SK-N-SH (cell line): ENCODE measurements at regions not wholly inside any gene's neighbourhood (a gene's known extent, or its start where the extent isn't known, plus 50 kb on each side); places are given as distances from the start of the nearest gene placed in this dataset.

Experiments
- CTCF ChIA-PET: fragments of 300-600, 350-600 bp; formaldehyde crosslinking; extraction: SDS; loops from one replicate; lab custom pipeline; 2021; lab: Yijun Ruan, JAX
- POLR2A ChIA-PET: fragments of 350-600 bp; sonication (Branson Sonifier 250); formaldehyde crosslinking; extraction: SDS; loops from one replicate; lab custom pipeline; 2020; ENCODE audit warnings: antibody characterized with exemption, inconsistent platforms; lab: Yijun Ruan, JAX
- DNase-seq: peaks from one replicate; pipeline ENCODE4 v3.0.0; 2012
- H2AFZ ChIP-seq: fragments of 200-600 bp; sonication (generic); 2 replicates; pipeline ENCODE4 v1.8.1; 2016; ENCODE audit warnings: antibody characterized with exemption, mild to moderate bottlenecking, low read depth
- H3F3A ChIP-seq: fragments of 200-600 bp; sonication (generic); replicated peaks from 2 replicates; pipeline ENCODE3; 2016; ENCODE audit warnings: antibody characterized with exemption, mild to moderate bottlenecking; ENCODE audit not compliant: insufficient read depth
- H3K27ac ChIP-seq, 2 experiments: fragments of 200-500 bp in 1 of 2; fragments of 200-600 bp in 1 of 2; sonication (Bioruptor generic) in 1 of 2; sonication (generic), shearing (Covaris generic) in 1 of 2; 2 replicates each; pipeline versions ENCODE4 v1.5.1 to v1.6.1; 2014 to 2016; ENCODE audit warnings: low read depth in 2 of 2, inconsistent platforms in 1 of 2, low read length in 1 of 2, mild to moderate bottlenecking in 1 of 2, mixed read lengths in 1 of 2
- H3K27me3 ChIP-seq: fragments of 200-600 bp; sonication (generic), shearing (Covaris generic); 2 replicates; pipeline ENCODE4 v1.6.1; 2016; ENCODE audit warnings: mixed run types; ENCODE audit not compliant: insufficient read depth
- H3K36me3 ChIP-seq, 2 experiments: fragments of 200-500 bp in 1 of 2; fragments of 200-600 bp in 1 of 2; sonication (Bioruptor generic) in 1 of 2; sonication (generic) in 1 of 2; replicated peaks in 1 of 2; 2 replicates each; pipeline versions ENCODE3 to v1.5.1; 2014 to 2016; ENCODE audit warnings: low read length in 1 of 2, mild to moderate bottlenecking in 1 of 2; ENCODE audit not compliant: insufficient read depth in 2 of 2, control insufficient read depth in 1 of 2
- H3K4me1 ChIP-seq, 2 experiments: fragments of 200-500 bp in 1 of 2; fragments of 200-600 bp in 1 of 2; sonication (Bioruptor generic) in 1 of 2; sonication (generic), shearing (Covaris generic) in 1 of 2; 2 replicates each; pipeline versions ENCODE4 v1.5.1 to v1.6.1; 2014 to 2016; ENCODE audit warnings: low read depth in 1 of 2, low read length in 1 of 2, mixed run types in 1 of 2; ENCODE audit not compliant: insufficient read depth in 2 of 2, control insufficient read depth in 1 of 2
- H3K4me2 ChIP-seq: fragments of 200-600 bp; sonication (generic), shearing (Covaris generic); 2 replicates; pipeline ENCODE4 v1.6.1; 2017; ENCODE audit warnings: mixed run types
- H3K4me3 ChIP-seq, 2 experiments: fragments of 200-500 bp in 1 of 2; fragments of 200-600 bp in 1 of 2; sonication (Bioruptor generic) in 1 of 2; sonication (generic), shearing (Covaris generic) in 1 of 2; 2 replicates each; pipeline versions ENCODE4 v1.5.1 to v1.8.1; 2014 to 2016; ENCODE audit warnings: low read depth in 2 of 2, inconsistent platforms in 1 of 2, low read length in 1 of 2, mild to moderate bottlenecking in 1 of 2, mixed read lengths in 1 of 2, moderate library complexity in 1 of 2
- H3K79me2 ChIP-seq: fragments of 200-600 bp; sonication (generic); 2 replicates; pipeline ENCODE4 v1.8.1; 2017; ENCODE audit warnings: mild to moderate bottlenecking; ENCODE audit not compliant: insufficient read depth
- H3K9ac ChIP-seq: fragments of 200-600 bp; sonication (generic); 2 replicates; pipeline ENCODE4 v1.6.1; 2017; ENCODE audit warnings: mixed run types
- H3K9me2 ChIP-seq: fragments of 200-600 bp; sonication (generic); 2 replicates; pipeline ENCODE4 v1.6.1; 2017; ENCODE audit warnings: mixed run types
- H3K9me3 ChIP-seq: fragments of 200-600 bp; sonication (generic); 2 replicates; pipeline ENCODE4 v1.6.1; 2017; ENCODE audit warnings: mixed run types, mild to moderate bottlenecking, moderate library complexity
- H4K20me1 ChIP-seq: fragments of 200-600 bp; sonication (generic); 2 replicates; pipeline ENCODE4 v1.6.1; 2017; ENCODE audit warnings: mild to moderate bottlenecking, mixed run types; ENCODE audit not compliant: insufficient read depth
- ELF1 ChIP-seq: IDR thresholded peaks from 2 replicates; pipeline ENCODE4 v1.4.0; 2012
- FOSL2 ChIP-seq: IDR thresholded peaks from 2 replicates; pipeline ENCODE4 v1.4.0; 2012; ENCODE audit warnings: low read depth, mild to moderate bottlenecking, moderate library complexity, borderline replicate concordance
- GABPA ChIP-seq: IDR thresholded peaks from 2 replicates; pipeline ENCODE4 v1.4.0; 2012; ENCODE audit warnings: low read depth, mild to moderate bottlenecking
- GATA2 ChIP-seq: sonication (generic); formaldehyde crosslinking; IDR thresholded peaks from 2 replicates; pipeline ENCODE4 v1.5.0; 2020; ENCODE audit warnings: mild to moderate bottlenecking, missing genetic modification reagents
- MXI1 ChIP-seq: IDR thresholded peaks from 2 replicates; pipeline ENCODE4 v1.6.1; 2012; ENCODE audit warnings: mild to moderate bottlenecking, low read depth, low read length, improper control_type of control experiment
- PBX3 ChIP-seq: IDR thresholded peaks from 2 replicates; pipeline ENCODE4; 2012
- RAD21 ChIP-seq: IDR thresholded peaks from 2 replicates; pipeline ENCODE4 v1.6.1; 2012; ENCODE audit warnings: mild to moderate bottlenecking, low read length
- RXRA ChIP-seq: IDR thresholded peaks from 2 replicates; pipeline ENCODE4 v1.4.0; 2012; ENCODE audit warnings: low read depth, mild to moderate bottlenecking, borderline replicate concordance
- TAF1 ChIP-seq: IDR thresholded peaks from 2 replicates; pipeline ENCODE4 v1.6.1; 2012; ENCODE audit warnings: low read depth, mild to moderate bottlenecking, low read length, moderate library complexity, borderline replicate concordance
- WGBS: methylation state at CpG from one replicate; pipeline ENCODE4 v1.1.6; 2017; ENCODE audit warnings: low lambda C conversion rate; 5-methylcytosine and 5-hydroxymethylcytosine counted together
- TF ChIP-seq, protein P1 (sequence below): IDR thresholded peaks from 2 replicates; pipeline ENCODE4 v1.6.1; 2012; ENCODE audit warnings: mild to moderate bottlenecking, low read depth, low read length, moderate library complexity
- TF ChIP-seq, protein P2 (sequence below): IDR thresholded peaks from 2 replicates; pipeline ENCODE4 v1.4.0; 2012; ENCODE audit warnings: low read depth, borderline replicate concordance
- TF ChIP-seq, protein P3 (sequence below): fragments of 200-600 bp; sonication (generic); IDR thresholded peaks from 2 replicates; pipeline ENCODE4 v1.6.1; 2017; ENCODE audit warnings: antibody characterized with exemption, mild to moderate bottlenecking, moderate library complexity

DNA sequence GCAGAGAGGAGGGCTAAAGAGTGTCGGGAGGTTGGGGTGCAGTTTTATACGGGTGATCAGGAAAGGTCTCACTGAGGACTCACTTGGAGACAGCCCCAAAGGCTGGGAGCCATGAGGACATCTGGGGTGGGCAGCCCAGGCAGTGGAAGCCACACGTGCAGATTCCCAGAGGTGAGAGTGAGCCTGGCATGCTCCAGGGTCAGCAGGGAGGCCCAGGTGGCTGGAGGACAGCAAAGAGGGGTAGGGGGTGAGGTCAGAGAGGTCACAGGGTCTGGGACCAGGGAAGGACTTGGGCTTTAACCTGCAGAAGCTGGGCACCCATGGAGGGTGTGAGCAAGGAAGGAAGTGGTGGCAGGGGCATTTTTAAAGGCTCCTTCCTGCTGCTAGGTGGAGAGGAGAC, 481.7 kb downstream of the MATN1 start (continued):
- TF ChIP-seq, protein P1, sequence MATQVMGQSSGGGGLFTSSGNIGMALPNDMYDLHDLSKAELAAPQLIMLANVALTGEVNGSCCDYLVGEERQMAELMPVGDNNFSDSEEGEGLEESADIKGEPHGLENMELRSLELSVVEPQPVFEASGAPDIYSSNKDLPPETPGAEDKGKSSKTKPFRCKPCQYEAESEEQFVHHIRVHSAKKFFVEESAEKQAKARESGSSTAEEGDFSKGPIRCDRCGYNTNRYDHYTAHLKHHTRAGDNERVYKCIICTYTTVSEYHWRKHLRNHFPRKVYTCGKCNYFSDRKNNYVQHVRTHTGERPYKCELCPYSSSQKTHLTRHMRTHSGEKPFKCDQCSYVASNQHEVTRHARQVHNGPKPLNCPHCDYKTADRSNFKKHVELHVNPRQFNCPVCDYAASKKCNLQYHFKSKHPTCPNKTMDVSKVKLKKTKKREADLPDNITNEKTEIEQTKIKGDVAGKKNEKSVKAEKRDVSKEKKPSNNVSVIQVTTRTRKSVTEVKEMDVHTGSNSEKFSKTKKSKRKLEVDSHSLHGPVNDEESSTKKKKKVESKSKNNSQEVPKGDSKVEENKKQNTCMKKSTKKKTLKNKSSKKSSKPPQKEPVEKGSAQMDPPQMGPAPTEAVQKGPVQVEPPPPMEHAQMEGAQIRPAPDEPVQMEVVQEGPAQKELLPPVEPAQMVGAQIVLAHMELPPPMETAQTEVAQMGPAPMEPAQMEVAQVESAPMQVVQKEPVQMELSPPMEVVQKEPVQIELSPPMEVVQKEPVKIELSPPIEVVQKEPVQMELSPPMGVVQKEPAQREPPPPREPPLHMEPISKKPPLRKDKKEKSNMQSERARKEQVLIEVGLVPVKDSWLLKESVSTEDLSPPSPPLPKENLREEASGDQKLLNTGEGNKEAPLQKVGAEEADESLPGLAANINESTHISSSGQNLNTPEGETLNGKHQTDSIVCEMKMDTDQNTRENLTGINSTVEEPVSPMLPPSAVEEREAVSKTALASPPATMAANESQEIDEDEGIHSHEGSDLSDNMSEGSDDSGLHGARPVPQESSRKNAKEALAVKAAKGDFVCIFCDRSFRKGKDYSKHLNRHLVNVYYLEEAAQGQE = no peak
- no peak for TF ChIP-seq MXI1
- TF ChIP-seq RXRA = no peak
- no peak for TF ChIP-seq GABPA
- TF ChIP-seq, protein P2, sequence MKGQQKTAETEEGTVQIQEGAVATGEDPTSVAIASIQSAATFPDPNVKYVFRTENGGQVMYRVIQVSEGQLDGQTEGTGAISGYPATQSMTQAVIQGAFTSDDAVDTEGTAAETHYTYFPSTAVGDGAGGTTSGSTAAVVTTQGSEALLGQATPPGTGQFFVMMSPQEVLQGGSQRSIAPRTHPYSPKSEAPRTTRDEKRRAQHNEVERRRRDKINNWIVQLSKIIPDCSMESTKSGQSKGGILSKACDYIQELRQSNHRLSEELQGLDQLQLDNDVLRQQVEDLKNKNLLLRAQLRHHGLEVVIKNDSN = no peak
- TF ChIP-seq PBX3 = no peak
- no peak for TF ChIP-seq TAF1

- Histone ChIP-seq H3K4me2 (no peak overlapping the region), H3K36me3 (no peaks in the 10 kb centered on the region), H3K27me3 (no peaks in the 10 kb centered on the region), H3F3A (no peaks in the 10 kb centered on the region), H3K9me3 (no peaks in the 10 kb centered on the region), H3K9me2 (no peaks in the 10 kb centered on the region), H3K27ac (no peak overlapping the region), H3K4me3 (no peak overlapping the region), H2AFZ (no peak overlapping the region), H3K4me1 (no peaks in the 10 kb centered on the region), H3K9ac (no peak overlapping the region), H3K79me2 (no peaks in the 10 kb centered on the region), H4K20me1 (no peaks in the 10 kb centered on the region)
- CTCF ChIA-PET = interaction anchor here (1.2 to 1.5 kb wide), 2 partner anchors 100 to 146 kb away, joined by 3 read pairs; no protein-coding TSS in a partner anchor
- POLR2A ChIA-PET = no interaction called here
- TF ChIP-seq FOSL2 = no peak
- 49% methylated on average over 7 of the region's 7 CpGs for WGBS
- DNase-seq = no peak
Observed at GRCh38 chr1:30234091-30234490, 489.3 kb downstream of the MATN1 start.

DNA sequence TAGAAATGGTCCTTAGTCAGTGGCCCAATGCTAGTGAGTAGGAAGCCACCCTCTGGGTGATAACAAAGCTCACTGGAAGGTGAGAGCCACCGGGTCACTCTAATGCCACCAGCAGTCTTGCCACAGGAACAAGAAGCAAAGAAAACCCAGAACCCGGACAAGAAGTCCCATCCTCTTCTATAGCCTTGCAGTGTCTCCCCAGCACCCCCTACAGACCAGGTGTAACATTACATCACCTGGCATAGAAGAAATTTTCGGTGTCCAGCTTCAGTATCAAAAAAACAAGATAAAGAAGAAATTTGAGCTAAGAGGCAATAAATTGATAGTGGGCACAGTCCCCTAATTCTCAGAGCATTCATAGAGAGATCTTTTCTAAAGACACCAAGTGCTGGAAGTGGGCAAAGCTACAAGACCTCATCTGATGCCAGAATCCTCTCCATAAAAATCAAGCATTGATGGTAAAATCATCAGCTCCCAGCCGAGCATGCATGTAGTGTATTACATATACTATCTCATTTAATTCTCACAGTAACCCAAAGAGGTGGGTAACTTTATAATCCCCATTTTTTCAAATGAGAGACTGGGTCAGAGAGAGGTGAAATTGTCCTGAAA, 491.0 kb downstream of the MATN1 start:
- WGBS = 26% methylated on average over 3 of the region's 4 CpGs
- Histone ChIP-seq H3K36me3 (no peaks in the 10 kb centered on the region), H2AFZ (no peak overlapping the region)
- CTCF ChIA-PET = interaction anchor here (0.6 to 2.0 kb wide), 16 partner anchors 8 to 145 kb away, joined by 3 to 14 read pairs (median 4); no protein-coding TSS in a partner anchor
- no peak for DNase-seq
- TF ChIP-seq, protein P2 = no peak
- TF ChIP-seq ELF1 = no peak
- no peak for TF ChIP-seq GATA2 (CRISPR knock-in tag)
- TF ChIP-seq, protein P3, sequence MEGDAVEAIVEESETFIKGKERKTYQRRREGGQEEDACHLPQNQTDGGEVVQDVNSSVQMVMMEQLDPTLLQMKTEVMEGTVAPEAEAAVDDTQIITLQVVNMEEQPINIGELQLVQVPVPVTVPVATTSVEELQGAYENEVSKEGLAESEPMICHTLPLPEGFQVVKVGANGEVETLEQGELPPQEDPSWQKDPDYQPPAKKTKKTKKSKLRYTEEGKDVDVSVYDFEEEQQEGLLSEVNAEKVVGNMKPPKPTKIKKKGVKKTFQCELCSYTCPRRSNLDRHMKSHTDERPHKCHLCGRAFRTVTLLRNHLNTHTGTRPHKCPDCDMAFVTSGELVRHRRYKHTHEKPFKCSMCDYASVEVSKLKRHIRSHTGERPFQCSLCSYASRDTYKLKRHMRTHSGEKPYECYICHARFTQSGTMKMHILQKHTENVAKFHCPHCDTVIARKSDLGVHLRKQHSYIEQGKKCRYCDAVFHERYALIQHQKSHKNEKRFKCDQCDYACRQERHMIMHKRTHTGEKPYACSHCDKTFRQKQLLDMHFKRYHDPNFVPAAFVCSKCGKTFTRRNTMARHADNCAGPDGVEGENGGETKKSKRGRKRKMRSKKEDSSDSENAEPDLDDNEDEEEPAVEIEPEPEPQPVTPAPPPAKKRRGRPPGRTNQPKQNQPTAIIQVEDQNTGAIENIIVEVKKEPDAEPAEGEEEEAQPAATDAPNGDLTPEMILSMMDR = peak; percentile 34
- peak; percentile 60 for TF ChIP-seq RAD21
- TF ChIP-seq, all 33 proteins: peak for 2
- Histone ChIP-seq H3F3A (no peaks in the 10 kb centered on the region), H3K9me3 (no peaks in the 10 kb centered on the region), H3K27me3 (no peaks in the 10 kb centered on the region), H4K20me1 (no peaks in the 10 kb centered on the region), H3K4me1 (no peaks in the 10 kb centered on the region), H3K9me2 (no peaks in the 10 kb centered on the region), H3K9ac (no peak overlapping the region), H3K79me2 (no peaks in the 10 kb centered on the region), H3K27ac (no peak overlapping the region), H3K4me3 (no peak overlapping the region), H3K4me2 (no peak overlapping the region)
- POLR2A ChIA-PET = no interaction called here
